H1 (cell line): ENCODE measurements at regions not wholly inside any gene's neighbourhood (a gene's known extent, or its start where the extent isn't known, plus 50 kb on each side); places are given as distances from the start of the nearest gene placed in this dataset.
"Not testable (repeated sequence)": the region's sequence is repeated elsewhere in the genome, so short reads cannot be mapped to it uniquely, and the experiment has no call there.

Experiments
- CTCF ChIA-PET: fragments of 300-600 bp; sonication (Branson Sonifier 250); formaldehyde crosslinking; loops from one replicate; lab custom pipeline; 2021; ENCODE audit not compliant: partially characterized antibody; lab: Charles Lee
- POLR2A ChIA-PET: fragments of 300-600 bp; sonication (Branson Sonifier 250); formaldehyde crosslinking; loops from one replicate; lab custom pipeline; 2021; ENCODE audit warnings: inconsistent platforms; ENCODE audit not compliant: partially characterized antibody; lab: Charles Lee
- DNase-seq, 2 experiments: peaks; one replicate each; pipeline versions ENCODE4 v3.0.0 to v3.0.0-alpha.2; 2010 to 2022; ENCODE audit warnings: low spot score in 2 of 2, low read depth in 1 of 2, mixed read lengths in 1 of 2
- FAIRE-seq: peaks from 2 replicates; lab custom pipeline; 2011; peaks lifted over from hg19 to GRCh38; lab: Jason Lieb, UNC
- H2AFZ ChIP-seq: 2 replicates; pipeline ENCODE4 v1.8.1; 2012; ENCODE audit warnings: low read length, inconsistent platforms
- H2AK5ac ChIP-seq: 2 replicates; pipeline ENCODE4 v1.6.1; 2013; ENCODE audit warnings: low read depth, low read length
- H2BK120ac ChIP-seq: replicated peaks from 2 replicates; pipeline ENCODE3; 2013; ENCODE audit warnings: low read depth, low read length, inconsistent platforms
- H2BK12ac ChIP-seq: 2 replicates; pipeline ENCODE4 v1.6.1; 2013; ENCODE audit warnings: low read depth, low read length
- H2BK15ac ChIP-seq: 2 replicates; pipeline ENCODE4 v1.6.1; 2013; ENCODE audit warnings: low read length
- H2BK20ac ChIP-seq: 2 replicates; pipeline ENCODE4 v1.6.1; 2013; ENCODE audit warnings: low read length
- H2BK5ac ChIP-seq: 2 replicates; pipeline ENCODE4 v1.6.1; 2013; ENCODE audit warnings: low read depth, low read length
- H3K14ac ChIP-seq: 2 replicates; pipeline ENCODE4 v1.6.1; 2013; ENCODE audit warnings: inconsistent platforms; ENCODE audit not compliant: insufficient read length
- H3K18ac ChIP-seq: 2 replicates; pipeline ENCODE4 v1.6.1; 2013; ENCODE audit warnings: low read length; ENCODE audit errors: extremely low read depth
- H3K23ac ChIP-seq: 2 replicates; pipeline ENCODE4 v1.6.1; 2013; ENCODE audit warnings: inconsistent platforms; ENCODE audit not compliant: insufficient read length
- H3K23me2 ChIP-seq: 2 replicates; pipeline ENCODE4 v1.6.1; 2013; ENCODE audit warnings: low read depth, low read length
- H3K27ac ChIP-seq: 2 replicates; pipeline ENCODE4 v1.6.1; 2011; ENCODE audit warnings: low read depth, low read length, inconsistent platforms
- H3K27me3 ChIP-seq, 4 experiments: replicated peaks in 1 of 4; 1 replicate in 1 of 4; 2 replicates in 3 of 4; pipeline versions ENCODE4 v1.6.1 to v1.8.1; 2011 to 2013; ENCODE audit warnings: low read length in 3 of 4, mild to moderate bottlenecking in 3 of 4, inconsistent platforms in 2 of 4, mixed read lengths in 2 of 4, moderate library complexity in 1 of 4; ENCODE audit not compliant: control insufficient read depth in 3 of 4, insufficient read depth in 3 of 4; ENCODE audit errors: extremely low read depth in 1 of 4
- H3K36me3 ChIP-seq, 4 experiments: 2 replicates each; pipeline versions ENCODE4 v1.6.1 to v1.8.1; 2011 to 2013; ENCODE audit warnings: mild to moderate bottlenecking in 4 of 4, low read length in 3 of 4, moderate library complexity in 2 of 4, control low read depth in 1 of 4, inconsistent platforms in 1 of 4; ENCODE audit not compliant: insufficient read depth in 4 of 4, control insufficient read depth in 2 of 4
- H3K4ac ChIP-seq: replicated peaks from 2 replicates; pipeline ENCODE3; 2013; ENCODE audit warnings: low read length, low read depth, mixed read lengths, inconsistent platforms; ENCODE audit not compliant: insufficient read length
- H3K4me1 ChIP-seq, 4 experiments: replicated peaks in 1 of 4; 1 replicate in 1 of 4; 2 replicates in 3 of 4; pipeline versions ENCODE4 v1.6.1 to v1.8.1; 2011 to 2013; ENCODE audit warnings: low read length in 3 of 4, inconsistent platforms in 2 of 4, mixed read lengths in 1 of 4; ENCODE audit not compliant: insufficient read depth in 4 of 4, control insufficient read depth in 3 of 4
- H3K4me2 ChIP-seq, 2 experiments: 2 replicates each; pipeline versions ENCODE4 v1.6.1 to v1.8.1; 2011 to 2013; ENCODE audit warnings: low read depth in 2 of 2, low read length in 2 of 2, control low read depth in 1 of 2, inconsistent platforms in 1 of 2, mild to moderate bottlenecking in 1 of 2; ENCODE audit not compliant: insufficient read depth in 1 of 2
- H3K4me3 ChIP-seq, 4 experiments: fragments of 200-600, 300-600 bp in 1 of 4; sonication (generic), shearing (Covaris generic), sonication (Bioruptor Twin) in 1 of 4; 2 replicates each; pipeline versions ENCODE4 v1.5.1 to v1.8.1; 2011 to 2016; ENCODE audit warnings: low read length in 4 of 4, low read depth in 3 of 4, control low read depth in 2 of 4, inconsistent platforms in 2 of 4, mild to moderate bottlenecking in 2 of 4, mixed read lengths in 1 of 4, moderate library complexity in 1 of 4; ENCODE audit not compliant: insufficient read depth in 2 of 4; ENCODE audit errors: extremely low read depth in 1 of 4
- H3K56ac ChIP-seq: replicated peaks from 2 replicates; pipeline ENCODE3; 2013; ENCODE audit warnings: low read depth, mild to moderate bottlenecking, mixed read lengths, low read length, inconsistent platforms; ENCODE audit not compliant: insufficient read length
- H3K79me1 ChIP-seq: 2 replicates; pipeline ENCODE4 v1.6.1; 2013; ENCODE audit warnings: low read depth, low read length, control low read depth
- H3K79me2 ChIP-seq, 2 experiments: 2 replicates each; pipeline versions ENCODE4 v1.6.1 to v1.8.1; 2012 to 2013; ENCODE audit warnings: low read length in 2 of 2, mild to moderate bottlenecking in 2 of 2, inconsistent platforms in 1 of 2; ENCODE audit not compliant: insufficient read depth in 2 of 2, control insufficient read depth in 1 of 2
- H3K9ac ChIP-seq, 4 experiments: replicated peaks in 1 of 4; 1 replicate in 1 of 4; 2 replicates in 3 of 4; pipeline versions ENCODE4 v1.6.1 to v1.8.1; 2011 to 2013; ENCODE audit warnings: low read depth in 3 of 4, low read length in 3 of 4, control low read depth in 2 of 4, mild to moderate bottlenecking in 2 of 4, moderate library complexity in 2 of 4, inconsistent platforms in 1 of 4; ENCODE audit errors: extremely low read depth in 1 of 4
- H3K9me3 ChIP-seq, 2 experiments: 2 replicates each; pipeline versions ENCODE4 v1.6.1 to v1.8.1; 2012 to 2013; ENCODE audit warnings: mild to moderate bottlenecking in 2 of 2, moderate library complexity in 2 of 2, control low read depth in 1 of 2, inconsistent platforms in 1 of 2, low read depth in 1 of 2, low read length in 1 of 2, mixed read lengths in 1 of 2; ENCODE audit not compliant: insufficient read depth in 2 of 2
- H4K20me1 ChIP-seq, 2 experiments: replicated peaks in 1 of 2; 2 replicates each; pipeline versions ENCODE3 to v1.8.1; 2011 to 2013; ENCODE audit warnings: inconsistent platforms in 2 of 2, low read length in 2 of 2, mild to moderate bottlenecking in 1 of 2; ENCODE audit not compliant: insufficient read depth in 2 of 2, control insufficient read depth in 1 of 2
- H4K5ac ChIP-seq: 2 replicates; pipeline ENCODE4 v1.6.1; 2013; ENCODE audit warnings: low read length, low read depth, mixed read lengths, inconsistent platforms; ENCODE audit not compliant: insufficient read length
- H4K8ac ChIP-seq: 2 replicates; pipeline ENCODE4 v1.8.0; 2013; ENCODE audit warnings: mild to moderate bottlenecking, moderate library complexity, low read length, inconsistent platforms; ENCODE audit not compliant: insufficient read depth; ENCODE audit errors: extremely low read depth
- H4K91ac ChIP-seq: replicated peaks from 2 replicates; pipeline ENCODE3; 2013; ENCODE audit warnings: low read length, mixed read lengths, inconsistent platforms; ENCODE audit not compliant: insufficient read length
- WGBS, 2 experiments: shearing (Covaris generic) in 1 of 2; methylation state at CpG; one replicate each; pipeline versions ENCODE4 v1.1.6 to v1.1.7; 2013 to 2015; ENCODE audit warnings: low lambda C conversion rate in 2 of 2, mixed read lengths in 2 of 2, inconsistent platforms in 1 of 2, low coverage in 1 of 2, missing lambda C conversion rate in 1 of 2; ENCODE audit not compliant: insufficient replicate concordance in 2 of 2, insufficient coverage in 1 of 2, insufficient read length in 1 of 2; ENCODE audit errors: extremely low coverage in 1 of 2, missing lambda C conversion rate in 1 of 2; 5-methylcytosine and 5-hydroxymethylcytosine counted together

- H3K56ac ChIP-seq, H4K5ac ChIP-seq, H3K27me3 ChIP-seq, H2BK12ac ChIP-seq, H4K8ac ChIP-seq, H3K36me3 ChIP-seq, H3K23me2 ChIP-seq, H2BK20ac ChIP-seq, H3K4me3 ChIP-seq, H3K27ac ChIP-seq, H3K4ac ChIP-seq, H2BK15ac ChIP-seq, H2AFZ ChIP-seq, DNase-seq, H4K20me1 ChIP-seq, H2BK5ac ChIP-seq, H3K9me3 ChIP-seq, H3K9ac ChIP-seq, H2AK5ac ChIP-seq, CTCF ChIA-PET, H3K14ac ChIP-seq, H4K91ac ChIP-seq, FAIRE-seq, H3K4me1 ChIP-seq, H3K4me2 ChIP-seq, POLR2A ChIA-PET, H3K79me2 ChIP-seq, H3K79me1 ChIP-seq, H3K23ac ChIP-seq, H2BK120ac ChIP-seq, H3K18ac ChIP-seq: not testable (repeated sequence)
- WGBS, 2 experiments = 97% methylated on average over 4 of the region's 6 CpGs; no CpG with 5 or more reads in 1 of the 2 experiments
These were observed 1486.8 kb upstream of the WWC1 start for GRCh38 chr5:166804693-166805092.

GRCh38 chr5:166810093-166810658 is 1481.3 kb upstream of the WWC1 start:
- CTCF ChIA-PET, H4K8ac ChIP-seq, H3K56ac ChIP-seq, H3K18ac ChIP-seq, H3K23me2 ChIP-seq, H3K14ac ChIP-seq, H4K91ac ChIP-seq, H3K79me2 ChIP-seq, H3K23ac ChIP-seq, H3K27me3 ChIP-seq, H3K36me3 ChIP-seq, H2BK15ac ChIP-seq, H4K5ac ChIP-seq, H3K9ac ChIP-seq, H3K4me1 ChIP-seq, H3K4ac ChIP-seq, H2BK120ac ChIP-seq, H3K4me2 ChIP-seq, H2BK5ac ChIP-seq, POLR2A ChIA-PET, H2AFZ ChIP-seq, H4K20me1 ChIP-seq, H3K27ac ChIP-seq, DNase-seq, H2BK20ac ChIP-seq, H3K79me1 ChIP-seq, H3K4me3 ChIP-seq, H2BK12ac ChIP-seq, FAIRE-seq, H2AK5ac ChIP-seq: not testable (repeated sequence)
- peaks cover 0 to 10% of the 10 kb centered on the region in 2 experiments; a peak in 1 of 4 replicates for H3K9me3 ChIP-seq
- WGBS, 2 experiments = 95% methylated on average over 19 of the region's 28 CpGs; no CpG with 5 or more reads in 1 of the 2 experiments
